ENCODE measurements at regions not wholly inside any gene's neighbourhood (a gene's known extent, or its start where the extent isn't known, plus 50 kb on each side); places are given as distances from the start of the nearest gene placed in this dataset.

GRCh38 chr18:37716106-37716735 lies 150.6 kb upstream of the CELF4 start:
- TF ChIP-seq POLR2A (IDR thresholded peaks at IDR 0.05) (no peak), CTCF (IDR thresholded peaks at IDR 0.05) (no peak)

Measured in sigmoid colon (tissue), 3 donors.